K562 (cell line): ENCODE measurements at regions not wholly inside any gene's neighbourhood (a gene's known extent, or its start where the extent isn't known, plus 50 kb on each side); places are given as distances from the start of the nearest gene placed in this dataset.

Experiments
- ATAC-seq: fragments of 200-7000 bp; cut with Tn5 transposase; 3 replicates; pipeline ENCODE4 v1.9.1; 2020; ENCODE audit warnings: moderate library complexity
- BruUV-seq: library from RNA; stranded (reverse); fragments of 400-500 nt; replicated peaks from 2 replicates; lab custom pipeline; 2021; lab: Mats Ljungman, UMichigan
- CTCF ChIA-PET: fragments of 300-600 bp; formaldehyde crosslinking; extraction: SDS; loops from one replicate; lab custom pipeline; 2021; ENCODE audit warnings: low intra/inter-chr PET ratio; lab: Yijun Ruan, JAX
- POLR2A ChIA-PET: fragments of 300-600, 350-650 bp; sonication (Branson Sonifier 250); formaldehyde crosslinking; extraction: SDS; loops from one replicate; lab custom pipeline; 2021; ENCODE audit warnings: antibody characterized with exemption, inconsistent platforms; lab: Yijun Ruan, JAX
- DNase-seq, 4 experiments: peaks; one replicate each; pipeline versions ENCODE4 v3.0.0 to v3.0.0-alpha.2; 2011 to 2018; ENCODE audit warnings: low spot score in 3 of 4, mixed read lengths in 3 of 4; ENCODE audit errors: extremely low read depth in 1 of 4
- FAIRE-seq: peaks from 2 replicates; lab custom pipeline; 2011; peaks lifted over from hg19 to GRCh38; lab: Jason Lieb, UNC
- H2AFZ ChIP-seq: 2 replicates; pipeline ENCODE4 v1.6.0; 2011; ENCODE audit warnings: low read depth, low read length, control low read depth, inconsistent platforms
- H3K27ac ChIP-seq: fragments of 200-600 bp; 3 replicates; pipeline ENCODE4 v1.8.0; 2011; ENCODE audit warnings: low read depth, mild to moderate bottlenecking, control low read depth, inconsistent platforms, low read length, moderate library complexity, mixed read lengths; ENCODE audit errors: extremely low read depth
- H3K27me3 ChIP-seq, 2 experiments: fragments of 300-600 bp in 1 of 2; 2 replicates in 1 of 2; 3 replicates in 1 of 2; pipeline versions ENCODE4 v1.6.0 to v1.8.0; 2011; ENCODE audit warnings: inconsistent platforms in 2 of 2, low read length in 2 of 2, mild to moderate bottlenecking in 1 of 2, mixed read lengths in 1 of 2, moderate library complexity in 1 of 2; ENCODE audit not compliant: control insufficient read depth in 2 of 2, insufficient read depth in 2 of 2
- H3K36me3 ChIP-seq: fragments of 300-600 bp; 3 replicates; pipeline ENCODE4 v1.8.0; 2011; ENCODE audit warnings: mild to moderate bottlenecking, low read length, inconsistent platforms; ENCODE audit not compliant: control insufficient read depth, insufficient read depth
- H3K4me1 ChIP-seq, 2 experiments: fragments of 200-600 bp in 1 of 2; replicated peaks in 1 of 2; 2 replicates in 1 of 2; 3 replicates in 1 of 2; pipeline versions ENCODE4 v1.5.1 to v1.8.0; 2011; ENCODE audit warnings: inconsistent platforms in 2 of 2, low read length in 2 of 2, mild to moderate bottlenecking in 1 of 2, mixed read lengths in 1 of 2, moderate library complexity in 1 of 2; ENCODE audit not compliant: control insufficient read depth in 2 of 2, insufficient read depth in 2 of 2
- H3K4me2 ChIP-seq: 2 replicates; pipeline ENCODE4 v1.6.1; 2011; ENCODE audit warnings: low read length, control low read depth, inconsistent platforms, mixed read lengths; ENCODE audit not compliant: insufficient read depth
- H3K4me3 ChIP-seq: fragments of 200-600 bp; sonication (generic), shearing (Covaris generic); 2 replicates; pipeline ENCODE4 v1.5.1; 2016; ENCODE audit warnings: control low read depth, inconsistent platforms
- H3K79me2 ChIP-seq: fragments of 200-600 bp; 3 replicates; pipeline ENCODE4 v1.8.0; 2011; ENCODE audit warnings: low read length, inconsistent platforms; ENCODE audit not compliant: control insufficient read depth, insufficient read depth
- H3K9ac ChIP-seq, 2 experiments: 2 replicates each; pipeline versions ENCODE4 v1.6.0 to v1.6.1; 2011; ENCODE audit warnings: low read depth in 2 of 2, low read length in 2 of 2, control low read depth in 1 of 2, inconsistent platforms in 1 of 2, mild to moderate bottlenecking in 1 of 2, mixed read lengths in 1 of 2; ENCODE audit not compliant: insufficient read depth in 1 of 2
- H3K9me1 ChIP-seq: one replicate; pipeline ENCODE4 v1.6.0; 2011; ENCODE audit warnings: inconsistent platforms, mild to moderate bottlenecking, low read length, moderate library complexity; ENCODE audit not compliant: control insufficient read depth, insufficient read depth
- H3K9me3 ChIP-seq: replicated peaks from 2 replicates; pipeline ENCODE4 v1.5.1; 2011; ENCODE audit warnings: low read depth, low read length, inconsistent platforms; ENCODE audit not compliant: control insufficient read depth, insufficient read depth
- H4K20me1 ChIP-seq: replicated peaks from 2 replicates; pipeline ENCODE4 v1.6.1; 2011; ENCODE audit warnings: low read length, inconsistent platforms, mixed read lengths; ENCODE audit not compliant: control insufficient read depth, insufficient read depth
- CHCHD3 ChIP-seq: fragments of 250-450 bp; sonication (Bioruptor Pico); IDR thresholded peaks from 2 replicates; pipeline ENCODE4 v2.1.2; 2022; ENCODE audit warnings: mild to moderate bottlenecking
- DLX4 ChIP-seq: fragments of 250-450 bp; sonication (Bioruptor Pico); IDR thresholded peaks from 2 replicates; pipeline ENCODE4 v1.6.1; 2021; ENCODE audit warnings: mild to moderate bottlenecking
- DPF2 ChIP-seq: fragments of 450-650 bp; IDR thresholded peaks from 2 replicates; pipeline ENCODE4 v1.6.1; 2016
- HDAC1 ChIP-seq, 2 experiments: fragments of 450-650 bp; IDR thresholded peaks; 2 replicates each; pipeline ENCODE4 v1.6.1; 2016 to 2017; ENCODE audit warnings: inconsistent platforms in 1 of 2, mild to moderate bottlenecking in 1 of 2, moderate library complexity in 1 of 2
- POLR2AphosphoS2 ChIP-seq: IDR thresholded peaks from 2 replicates; pipeline ENCODE4 v1.6.1; 2012; ENCODE audit warnings: low read length, improper control_type of control experiment
- PREB ChIP-seq: sonication (generic); formaldehyde crosslinking; IDR thresholded peaks from 2 replicates; pipeline ENCODE4 v1.8.1; 2023; ENCODE audit warnings: mild to moderate bottlenecking, missing genetic modification reagents
- PRPF4 ChIP-seq: fragments of 200-400 bp; formaldehyde crosslinking; IDR thresholded peaks from one replicate; pipeline ENCODE4 v1.6.1; 2017; ENCODE audit warnings: low read length, low read depth, mild to moderate bottlenecking; ENCODE audit not compliant: insufficient read depth, poor library complexity, severe bottlenecking
- SMAD3 ChIP-seq: fragments of 450-650 bp; formaldehyde crosslinking; conservative IDR thresholded peaks from 2 replicates; pipeline ENCODE4 v1.4.0; 2020; ENCODE audit warnings: mild to moderate bottlenecking
- SP1 ChIP-seq: sonication (generic); formaldehyde crosslinking; IDR thresholded peaks from 2 replicates; pipeline ENCODE4 v1.8.1; 2022; ENCODE audit warnings: mild to moderate bottlenecking, missing genetic modification reagents
- TAF9B ChIP-seq: fragments of 450-650 bp; IDR thresholded peaks from 2 replicates; pipeline ENCODE4 v1.6.1; 2018; ENCODE audit warnings: mild to moderate bottlenecking; ENCODE audit not compliant: partially characterized antibody
- ZFP36 ChIP-seq: fragments of 150-350 bp; IDR thresholded peaks from 2 replicates; pipeline ENCODE4 v1.6.1; 2018; ENCODE audit warnings: low read length, low read depth; ENCODE audit not compliant: partially characterized antibody
- ZNF165 ChIP-seq: fragments of 250-450 bp; sonication (Bioruptor Pico); IDR thresholded peaks from 2 replicates; pipeline ENCODE4 v1.4.0; 2020; ENCODE audit warnings: borderline replicate concordance
- ZNF184 ChIP-seq: sonication (generic); formaldehyde crosslinking; IDR thresholded peaks from 2 replicates; pipeline ENCODE4 v1.5.0; 2020; ENCODE audit warnings: missing genetic modification reagents
- WGBS: fragments of 100-300 bp; shearing (Covaris generic); methylation state at CpG from one replicate; pipeline ENCODE4 v1.1.6; 2016; ENCODE audit warnings: low coverage, mixed read lengths; ENCODE audit not compliant: insufficient coverage; ENCODE audit errors: missing lambda C conversion rate; 5-methylcytosine and 5-hydroxymethylcytosine counted together
- in situ Hi-C: fragments of 300-500 bp; cut with MboI; formaldehyde crosslinking; loops from 4 replicates; pipeline ENCODE4 v1.15.0; 2018; ENCODE audit warnings: inconsistent platforms, mixed read lengths
- intact Hi-C: fragments of 100-400 bp; cut with micrococcal nuclease; formaldehyde crosslinking; loops from 2 replicates; pipeline ENCODE4 v1.14.2; 2022
- TF ChIP-seq, protein P1 (sequence below): sonication (generic); formaldehyde crosslinking; IDR thresholded peaks from 2 replicates; pipeline ENCODE4 v1.8.1; 2022; ENCODE audit warnings: missing genetic modification reagents

DNA sequence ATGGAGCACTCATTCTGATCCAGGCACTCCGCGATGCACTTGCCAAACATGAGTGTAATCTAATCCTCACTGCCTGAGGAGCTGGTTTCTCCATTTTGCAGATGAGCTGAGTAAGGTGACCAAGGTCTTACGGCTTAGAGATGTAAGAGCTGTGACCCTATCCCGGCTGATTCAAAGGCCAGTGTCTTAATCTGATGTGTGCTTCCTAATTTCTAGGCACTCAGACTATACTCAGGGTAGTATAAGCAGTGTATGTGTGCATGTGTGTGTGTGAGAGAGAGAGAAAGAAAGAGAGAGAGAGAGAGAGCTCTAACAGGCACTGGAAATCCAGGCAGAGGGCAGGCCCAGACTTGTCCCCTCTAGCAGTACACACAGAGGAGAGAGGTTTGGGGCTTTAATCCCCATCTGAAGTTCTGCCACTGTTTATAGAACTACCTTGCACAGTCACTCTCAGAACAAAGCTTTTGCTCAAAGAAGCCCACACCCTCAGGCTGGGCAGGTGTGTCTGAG lies 188.2 kb downstream of the ZBTB18 start:
- Histone ChIP-seq H3K27me3 (peaks cover 29 to 44% of the 10 kb centered on the region in 2 experiments; a peak in 4 of 5 replicates), H3K4me3 (no peak overlapping the region), H2AFZ (no peak overlapping the region), H3K4me1 (peaks cover 0 to under 1% of the 10 kb centered on the region in 2 experiments; a peak in 1 of 5 replicates), H3K4me2 (no peak overlapping the region), H3K9ac (no peak overlapping the region), H4K20me1 (no peaks in the 10 kb centered on the region), H3K36me3 (no peaks in the 10 kb centered on the region), H3K27ac (no peak overlapping the region), H3K9me1 (no peaks in the 10 kb centered on the region), H3K79me2 (no peaks in the 10 kb centered on the region), H3K9me3 (no peaks in the 10 kb centered on the region)
- ATAC-seq, result no peak
- 0% methylated on average over 4 of the region's 4 CpGs for WGBS
- DNase-seq, result no peak
- in situ Hi-C loops (no loop called here), intact Hi-C loops (no loop called here)
- CTCF ChIA-PET, result no interaction called here
- POLR2A ChIA-PET, result interaction anchor here (0.8 to 0.9 kb wide), 2 partner anchors 8 to 9 kb away, joined by 3 to 4 read pairs; no protein-coding TSS in a partner anchor
- no peak for FAIRE-seq
- TF ChIP-seq ZFP36 (no peak), HDAC1 (IDR thresholded peaks at IDR 0.05) (no peak), SP1 (CRISPR knock-in tag) (no peak), PRPF4 (no peak), CHCHD3 (CRISPR knock-in tag) (no peak), POLR2AphosphoS2 (no peak)
- BruUV-seq, result no TSS peak

DNA sequence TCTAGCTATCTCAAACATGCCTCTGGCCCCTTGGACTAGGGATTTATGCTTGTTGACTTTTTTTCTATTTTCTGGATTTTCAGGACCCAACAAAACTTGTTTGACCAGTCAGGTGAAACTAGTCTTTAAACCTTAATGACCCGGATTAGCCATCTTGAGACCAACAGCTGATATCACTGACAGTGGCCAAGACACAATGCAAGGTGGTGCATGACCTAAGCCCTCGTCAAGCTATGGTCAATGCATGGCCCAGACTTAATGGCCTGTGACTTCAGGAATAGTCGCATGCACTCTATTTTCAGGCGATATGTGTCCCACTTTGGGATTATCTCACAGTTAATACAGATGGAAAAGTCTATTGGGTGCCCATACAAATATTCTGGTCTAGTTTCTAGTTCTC lies 190.4 kb downstream of the ZBTB18 start:
- no peak for ATAC-seq
- intact Hi-C loops, result no loop called here
- no peak for TF ChIP-seq SMAD3 (CRISPR knock-in tag)
- TF ChIP-seq DPF2, result no peak
- no peak for TF ChIP-seq DLX4
- TF ChIP-seq ZNF184 (CRISPR knock-in tag), result no peak
- no peak for TF ChIP-seq TAF9B
- TF ChIP-seq, protein P1, sequence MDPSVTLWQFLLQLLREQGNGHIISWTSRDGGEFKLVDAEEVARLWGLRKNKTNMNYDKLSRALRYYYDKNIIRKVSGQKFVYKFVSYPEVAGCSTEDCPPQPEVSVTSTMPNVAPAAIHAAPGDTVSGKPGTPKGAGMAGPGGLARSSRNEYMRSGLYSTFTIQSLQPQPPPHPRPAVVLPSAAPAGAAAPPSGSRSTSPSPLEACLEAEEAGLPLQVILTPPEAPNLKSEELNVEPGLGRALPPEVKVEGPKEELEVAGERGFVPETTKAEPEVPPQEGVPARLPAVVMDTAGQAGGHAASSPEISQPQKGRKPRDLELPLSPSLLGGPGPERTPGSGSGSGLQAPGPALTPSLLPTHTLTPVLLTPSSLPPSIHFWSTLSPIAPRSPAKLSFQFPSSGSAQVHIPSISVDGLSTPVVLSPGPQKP, result no peak
- no peak for TF ChIP-seq ZNF165 (CRISPR knock-in tag)
- TF ChIP-seq PREB (CRISPR knock-in tag), result no peak

More for the DNA sequence above, 190.4 kb downstream of the ZBTB18 start:
- Histone ChIP-seq H3K9me3 (no peaks in the 10 kb centered on the region), H3K27ac (no peak overlapping the region), H3K9ac (no peak overlapping the region), H3K9me1 (no peaks in the 10 kb centered on the region), H3K4me1 (no peaks in the 10 kb centered on the region), H3K4me3 (no peak overlapping the region), H4K20me1 (no peaks in the 10 kb centered on the region), H2AFZ (no peak overlapping the region), H3K79me2 (no peaks in the 10 kb centered on the region), H3K4me2 (no peak overlapping the region), H3K36me3 (no peaks in the 10 kb centered on the region), H3K27me3 (peaks cover 23 to 36% of the 10 kb centered on the region in 2 experiments; a peak in 4 of 5 replicates)
- FAIRE-seq (no peak), DNase-seq (no peak)
- WGBS, result 0% methylated on average over 4 of the region's 4 CpGs
- POLR2A ChIA-PET, result interaction anchor here (0.5 to 1.1 kb wide), 2 partner anchors 25 to 553 kb away, joined by 3 to 4 read pairs; no protein-coding TSS in a partner anchor
- in situ Hi-C loops, result no loop called here
- CTCF ChIA-PET, result interaction anchor here (0.7 kb wide), 1 partner anchor 531 kb away, joined by 3 read pairs; no protein-coding TSS in a partner anchor
- no TSS peak for BruUV-seq
